Epithelial cell of proximal tubule (primary cell): ENCODE measurements at regions not wholly inside any gene's neighbourhood (a gene's known extent, or its start where the extent isn't known, plus 50 kb on each side); places are given as distances from the start of the nearest gene placed in this dataset.

Source experiments
- DNase-seq: peaks from one replicate; pipeline ENCODE4 v3.0.0-alpha.2; 2011; ENCODE audit warnings: low read depth
- H3K4me3 ChIP-seq: 2 replicates; pipeline ENCODE4 v1.5.1; 2011; ENCODE audit warnings: low read depth, mild to moderate bottlenecking, low read length
- CTCF ChIP-seq: conservative IDR thresholded peaks from 2 replicates; pipeline ENCODE4 v1.5.1; 2012; ENCODE audit warnings: low read depth, mild to moderate bottlenecking, low read length

GRCh38 chr4:14693728-14694127, 308.6 kb upstream of the CPEB2 start:
- no peak overlapping the region for H3K4me3 ChIP-seq
- no peak for DNase-seq
- no peak for TF ChIP-seq CTCF

GRCh38 chr4:14695095-14695845, 307.0 kb upstream of the CPEB2 start:
- H3K4me3 ChIP-seq, result no peak overlapping the region
- DNase-seq, result no peak
- TF ChIP-seq CTCF, result no peak

- no peak for DNase-seq
- H3K4me3 ChIP-seq, result no peak overlapping the region
- TF ChIP-seq CTCF, result peak; percentile 21
These were observed 302.2 kb upstream of the CPEB2 start for GRCh38 chr4:14700083-14700482.

GRCh38 chr4:14700544-14700943, 301.7 kb upstream of the CPEB2 start:
- DNase-seq, result no peak
- no peak overlapping the region for H3K4me3 ChIP-seq
- TF ChIP-seq CTCF, result no peak

GRCh38 chr4:14701389-14701788, 300.9 kb upstream of the CPEB2 start:
- TF ChIP-seq CTCF, result no peak
- no peak for DNase-seq
- H3K4me3 ChIP-seq, result no peak overlapping the region

- no peak for DNase-seq
- TF ChIP-seq CTCF, result no peak
These were observed 300.4 kb upstream of the CPEB2 start for GRCh38 chr4:14701896-14702295.

GRCh38 chr4:14708574-14708973, 293.7 kb upstream of the CPEB2 start:
- no peak overlapping the region for H3K4me3 ChIP-seq
- DNase-seq, result no peak
- TF ChIP-seq CTCF, result no peak

More at GRCh38 chr4:14701896-14702295, 300.4 kb upstream of the CPEB2 start:
- H3K4me3 ChIP-seq, result no peak overlapping the region
